ENCODE measurements at regions not wholly inside any gene's neighbourhood (a gene's known extent, or its start where the extent isn't known, plus 50 kb on each side); places are given as distances from the start of the nearest gene placed in this dataset.

- dilution Hi-C loops (cut with MboI; ENCODE audit: extremely low pct_ligation_motif_present, low sequenced_read_pairs), result no loop called here
- Histone ChIP-seq H2AFZ (ENCODE audit: low read depth, low read length) (no peak overlapping the region), H3K4me3 (replicated peaks in 1 of 3; ENCODE audit: insufficient read depth in 1 of 3, low read depth in 1 of 3, low read length in 3 of 3) (no peak overlapping the region), H3K27ac (ENCODE audit: insufficient read depth, low read depth, low read length) (no peak overlapping the region), H3K9ac (replicated peaks; ENCODE audit: extremely low read depth, insufficient read depth, low read length) (no peak overlapping the region), H3K4me1 (ENCODE audit: control insufficient read depth, extremely low read depth, insufficient read depth, low read length) (no peaks in the 10 kb centered on the region), H3K9me1 (replicated peaks; ENCODE audit: control insufficient read depth, extremely low read depth, insufficient read depth, low read length) (no peaks in the 10 kb centered on the region), H4K20me1 (replicated peaks; ENCODE audit: control insufficient read depth, extremely low read depth, insufficient read depth, low read length) (no peaks in the 10 kb centered on the region), H3K36me3 (ENCODE audit: control insufficient read depth in 2 of 2, extremely low read depth in 1 of 2, insufficient read depth in 2 of 2, low read length in 2 of 2) (no peaks in the 10 kb centered on the region), H3K79me2 (ENCODE audit: control insufficient read depth, insufficient read depth, low read length) (no peaks in the 10 kb centered on the region), H3K4me2 (ENCODE audit: insufficient read depth, low read length) (no peak overlapping the region), H3K9me3 (replicated peaks; ENCODE audit: control insufficient read depth, insufficient read depth, low read length) (peaks cover 8% of the 10 kb centered on the region), H3K27me3 (ENCODE audit: control insufficient read depth in 2 of 2, insufficient read depth in 2 of 2, low read length in 2 of 2) (no peaks in the 10 kb centered on the region)
- FAIRE-seq (no peak), DNase-seq (ENCODE audit: low read depth, low spot score) (no peak)
- no peak for TF ChIP-seq MYC (IDR thresholded peaks at IDR 0.05; ENCODE audit: low read depth, low read length)
- TF ChIP-seq POLR2A (IDR thresholded peaks at IDR 0.05; ENCODE audit: low read depth, low read length), result no peak
- CTCF ChIA-PET, result no interaction called here
- POLR2A ChIA-PET, result no interaction called here
- no TSS peak for BruUV-seq (replicated peaks)
- intact Hi-C loops (cut with micrococcal nuclease), result no loop called here
Observed at GRCh38 chr13:22427783-22428182, 753.0 kb upstream of the SGCG start.

GRCh38 chr13:22428188-22428828 lies 752.5 kb upstream of the SGCG start:
- no peaks in the 10 kb centered on the region for H3K9me1 ChIP-seq (replicated peaks; ENCODE audit: control insufficient read depth, extremely low read depth, insufficient read depth, low read length)
- no peak overlapping the region for H3K4me2 ChIP-seq (ENCODE audit: insufficient read depth, low read length)
- FAIRE-seq (no peak), DNase-seq (ENCODE audit: low read depth, low spot score) (no peak)
- intact Hi-C loops (cut with micrococcal nuclease), result no loop called here
- H3K4me1 ChIP-seq (ENCODE audit: control insufficient read depth, extremely low read depth, insufficient read depth, low read length), result no peaks in the 10 kb centered on the region
- ChIA-PET POLR2A (no interaction called here), CTCF (no interaction called here)
- H2AFZ ChIP-seq (ENCODE audit: low read depth, low read length), result no peak overlapping the region
- H3K9ac ChIP-seq (replicated peaks; ENCODE audit: extremely low read depth, insufficient read depth, low read length), result no peak overlapping the region
- H3K27ac ChIP-seq (ENCODE audit: insufficient read depth, low read depth, low read length), result no peak overlapping the region
- H3K79me2 ChIP-seq (ENCODE audit: control insufficient read depth, insufficient read depth, low read length), result no peaks in the 10 kb centered on the region
- H3K36me3 ChIP-seq (ENCODE audit: control insufficient read depth in 2 of 2, extremely low read depth in 1 of 2, insufficient read depth in 2 of 2, low read length in 2 of 2), result no peaks in the 10 kb centered on the region
- H3K27me3 ChIP-seq (ENCODE audit: control insufficient read depth in 2 of 2, insufficient read depth in 2 of 2, low read length in 2 of 2), result no peaks in the 10 kb centered on the region
- BruUV-seq (replicated peaks), result no TSS peak
- TF ChIP-seq POLR2AphosphoS5 (IDR thresholded peaks at IDR 0.05; ENCODE audit: insufficient read depth, low read depth, low read length) (no peak), FOS (IDR thresholded peaks at IDR 0.05; ENCODE audit: borderline replicate concordance, insufficient read depth, low read length) (no peak), JUN (IDR thresholded peaks at IDR 0.05; ENCODE audit: borderline replicate concordance, insufficient read depth, insufficient read length, low read depth) (no peak), CTCF (IDR thresholded peaks at IDR 0.05; ENCODE audit: extremely low read depth in 1 of 2, insufficient read depth in 1 of 2, low read depth in 1 of 2, low read length in 2 of 2) (no peak), MYC (IDR thresholded peaks at IDR 0.05; ENCODE audit: low read depth, low read length) (no peak), EZH2 (IDR thresholded peaks at IDR 0.05; ENCODE audit: borderline replicate concordance, low read depth, low read length, severe bottlenecking) (no peak), POLR2A (IDR thresholded peaks at IDR 0.05; ENCODE audit: low read depth, low read length) (no peak), MAX (IDR thresholded peaks at IDR 0.05; ENCODE audit: insufficient read depth, insufficient read length) (no peak), GATA2 (IDR thresholded peaks at IDR 0.05; ENCODE audit: insufficient read depth, insufficient read length, low read depth, low read length) (no peak)
- peaks cover 8% of the 10 kb centered on the region for H3K9me3 ChIP-seq (replicated peaks; ENCODE audit: control insufficient read depth, insufficient read depth, low read length)
- no peaks in the 10 kb centered on the region for H4K20me1 ChIP-seq (replicated peaks; ENCODE audit: control insufficient read depth, extremely low read depth, insufficient read depth, low read length)
- dilution Hi-C loops (cut with MboI; ENCODE audit: extremely low pct_ligation_motif_present, low sequenced_read_pairs), result no loop called here
- H3K4me3 ChIP-seq (replicated peaks in 1 of 3; ENCODE audit: insufficient read depth in 1 of 3, low read depth in 1 of 3, low read length in 3 of 3), result no peak overlapping the region

All from endothelial cell of umbilical vein (primary cell).